NCI-H146 (cell line): ENCODE measurements at regions not wholly inside any gene's neighbourhood (a gene's known extent, or its start where the extent isn't known, plus 50 kb on each side); places are given as distances from the start of the nearest gene placed in this dataset.
A peak's percentile ranks its signal among the peaks of the same experiment; 100 is the strongest.

Experiments
- DNase-seq: peaks from one replicate; lab custom pipeline; 2025; lab: John Stamatoyannopoulos, UW

GRCh38 chr2:151156431-151156830 is 105.2 kb downstream of the RBM43 start:
- DNase-seq: no peak

- no peak for DNase-seq
Observed at GRCh38 chr2:151153601-151154000, 108.1 kb downstream of the RBM43 start.

- peak; percentile 36 for DNase-seq
Observed at GRCh38 chr2:151150331-151151320, 111.0 kb downstream of the RBM43 start.

- DNase-seq: no peak
Observed at GRCh38 chr2:151138507-151138906, 123.2 kb downstream of the RBM43 start.

- no peak for DNase-seq
Observed at GRCh38 chr2:151137526-151137925, 124.1 kb downstream of the RBM43 start.

- no peak for DNase-seq
Observed at GRCh38 chr2:151120011-151120410, 141.7 kb downstream of the RBM43 start.

GRCh38 chr2:151119374-151119773 is 142.3 kb downstream of the RBM43 start:
- no peak for DNase-seq

GRCh38 chr2:151118269-151118668 is 143.4 kb downstream of the RBM43 start:
- DNase-seq: no peak

GRCh38 chr2:151114874-151115273 is 146.8 kb downstream of the RBM43 start:
- DNase-seq: no peak

GRCh38 chr2:151113318-151113717 is 148.3 kb downstream of the RBM43 start:
- no peak for DNase-seq

- DNase-seq: no peak
Observed at GRCh38 chr2:151111599-151112278, 149.9 kb downstream of the RBM43 start.

GRCh38 chr2:151106805-151107506 is 154.7 kb downstream of the RBM43 start:
- DNase-seq: no peak

GRCh38 chr2:151103551-151103950 is 158.1 kb downstream of the RBM43 start:
- no peak for DNase-seq

GRCh38 chr2:151102226-151102625 is 159.4 kb downstream of the RBM43 start:
- DNase-seq: no peak

GRCh38 chr2:151098841-151099240 is 162.8 kb downstream of the RBM43 start:
- no peak for DNase-seq

GRCh38 chr2:151097895-151098294 is 163.8 kb downstream of the RBM43 start:
- no peak for DNase-seq

- DNase-seq: no peak
Observed at GRCh38 chr2:151097128-151097527, 164.5 kb downstream of the RBM43 start.

GRCh38 chr2:151096235-151096634 is 165.4 kb downstream of the RBM43 start:
- no peak for DNase-seq

GRCh38 chr2:151095463-151095862 is 166.2 kb downstream of the RBM43 start:
- no peak for DNase-seq

GRCh38 chr2:151091583-151091982 is 170.1 kb downstream of the RBM43 start:
- DNase-seq: no peak

GRCh38 chr2:151087377-151087776 is 174.3 kb downstream of the RBM43 start:
- no peak for DNase-seq

GRCh38 chr2:151085181-151085611 is 176.5 kb downstream of the RBM43 start:
- no peak for DNase-seq
